Tongue (tissue), 1 donor: ENCODE measurements at regions not wholly inside any gene's neighbourhood (a gene's known extent, or its start where the extent isn't known, plus 50 kb on each side); places are given as distances from the start of the nearest gene placed in this dataset.
"Not testable (repeated sequence)": the region's sequence is repeated elsewhere in the genome, so short reads cannot be mapped to it uniquely, and the experiment has no call there.

ENCODE experiments used
- DNase-seq: peaks from one replicate; pipeline ENCODE4 v3.0.0-alpha.2; 2015

GRCh38 chr2:66021296-66021695, 413.6 kb upstream of the MEIS1 start:
- no peak for DNase-seq

GRCh38 chr2:66017763-66018162, 417.2 kb upstream of the MEIS1 start:
- DNase-seq, result no peak

- no peak for DNase-seq
These were observed 420.5 kb upstream of the MEIS1 start for GRCh38 chr2:66014450-66014849.

GRCh38 chr2:66013456-66013855, 421.5 kb upstream of the MEIS1 start:
- DNase-seq, result no peak

GRCh38 chr2:66003931-66004330, 431.0 kb upstream of the MEIS1 start:
- no peak for DNase-seq

GRCh38 chr2:66001538-66001937, 433.4 kb upstream of the MEIS1 start:
- DNase-seq, result peak; percentile 14

GRCh38 chr2:66000901-66001300, 434.0 kb upstream of the MEIS1 start:
- DNase-seq, result no peak

- no peak for DNase-seq
These were observed 435.1 kb upstream of the MEIS1 start for GRCh38 chr2:65999796-66000195.

- no peak for DNase-seq
These were observed 435.8 kb upstream of the MEIS1 start for GRCh38 chr2:65999103-65999502.

- DNase-seq, result no peak
These were observed 437.0 kb upstream of the MEIS1 start for GRCh38 chr2:65997961-65998360.

GRCh38 chr2:65992198-65992554, 442.7 kb upstream of the MEIS1 start:
- DNase-seq, result no peak

GRCh38 chr2:65991381-65992197, 443.3 kb upstream of the MEIS1 start:
- DNase-seq, result peak; percentile 66

- no peak for DNase-seq
These were observed 448.9 kb upstream of the MEIS1 start for GRCh38 chr2:65985986-65986385.

- DNase-seq, result no peak
These were observed 454.4 kb upstream of the MEIS1 start for GRCh38 chr2:65980531-65980930.

- peak; percentile 27 for DNase-seq
These were observed 455.5 kb upstream of the MEIS1 start for GRCh38 chr2:65979446-65979845.

GRCh38 chr2:65974067-65974723, 460.7 kb upstream of the MEIS1 start:
- DNase-seq, result no peak

- DNase-seq, result peak; percentile 5
These were observed 465.8 kb upstream of the MEIS1 start for GRCh38 chr2:65969161-65969560.

- not testable (repeated sequence) for DNase-seq
These were observed 471.6 kb upstream of the MEIS1 start for GRCh38 chr2:65963303-65963702.

GRCh38 chr2:65960953-65961352, 474.0 kb upstream of the MEIS1 start:
- peak; percentile 26 for DNase-seq

GRCh38 chr2:65957886-65958285, 477.0 kb upstream of the MEIS1 start:
- no peak for DNase-seq

GRCh38 chr2:65957454-65957853, 477.5 kb upstream of the MEIS1 start:
- no peak for DNase-seq

- DNase-seq, result no peak
These were observed 479.7 kb upstream of the MEIS1 start for GRCh38 chr2:65955259-65955658.

- DNase-seq, result no peak
These were observed 481.8 kb upstream of the MEIS1 start for GRCh38 chr2:65952966-65953761.
